Ascending aorta (tissue), 2 donors: ENCODE measurements at regions not wholly inside any gene's neighbourhood (a gene's known extent, or its start where the extent isn't known, plus 50 kb on each side); places are given as distances from the start of the nearest gene placed in this dataset.

Experiments used
- DNase-seq, 2 donors: peaks; one replicate each; pipeline ENCODE4 v3.0.0-alpha.2; 2019; ENCODE audit warnings: low spot score in 2 of 2
- H3K27ac ChIP-seq, 2 donors: fragments of 200-600 bp; sonication (generic); one replicate each; pipeline ENCODE4 v1.5.1; 2016 to 2017; ENCODE audit warnings: mild to moderate bottlenecking in 1 of 2
- H3K27me3 ChIP-seq: fragments of 200-600 bp; sonication (generic); one replicate; pipeline ENCODE4 v1.5.1; 2017
- H3K36me3 ChIP-seq, 2 donors: fragments of 200-600 bp; sonication (generic); one replicate each; pipeline ENCODE4 v1.5.1; 2016
- H3K4me1 ChIP-seq, 2 donors: fragments of 200-600 bp; sonication (generic); one replicate each; pipeline ENCODE4 v1.5.1; 2016 to 2017; ENCODE audit warnings: mild to moderate bottlenecking in 1 of 2
- H3K4me3 ChIP-seq, 2 donors: fragments of 200-600 bp; sonication (generic); one replicate each; pipeline ENCODE4 v1.5.1; 2016 to 2017; ENCODE audit warnings: mild to moderate bottlenecking in 1 of 2
- H3K9me3 ChIP-seq, 2 donors: fragments of 200-600 bp; sonication (generic); one replicate each; pipeline ENCODE4 v1.5.1; 2016
- CTCF ChIP-seq, 3 experiments: fragments of 200-600 bp in 2 of 3; fragments of 450-650 bp in 1 of 3; sonication (generic) in 2 of 3; IDR thresholded peaks; one replicate each; pipeline ENCODE4 v1.5.1; 2016 to 2019; ENCODE audit warnings: antibody characterized with exemption in 3 of 3, mild to moderate bottlenecking in 1 of 3, moderate library complexity in 1 of 3
- intact Hi-C: fragments of 100-400 bp; cut with DNase I; formaldehyde crosslinking; loops from one replicate; pipeline ENCODE4 v1.15.1; 2023

GRCh38 chr13:22081430-22081829 is 410.6 kb downstream of the FGF9 start:
- DNase-seq = no peak
- Histone ChIP-seq H3K27ac (no peak overlapping the region), H3K9me3 (no peaks in the 10 kb centered on the region), H3K36me3 (no peaks in the 10 kb centered on the region), H3K4me3 (no peak overlapping the region), H3K27me3 (no peaks in the 10 kb centered on the region), H3K4me1 (no peaks in the 10 kb centered on the region)
- no peak for TF ChIP-seq CTCF (IDR thresholded peaks at IDR 0.05)
- intact Hi-C loops = no loop called here

GRCh38 chr13:22082030-22082429 is 411.2 kb downstream of the FGF9 start:
- TF ChIP-seq CTCF (IDR thresholded peaks at IDR 0.05) = no peak
- Histone ChIP-seq H3K27me3 (no peaks in the 10 kb centered on the region), H3K36me3 (no peaks in the 10 kb centered on the region), H3K9me3 (no peaks in the 10 kb centered on the region), H3K4me1 (no peaks in the 10 kb centered on the region), H3K27ac (no peak overlapping the region), H3K4me3 (no peak overlapping the region)
- no peak for DNase-seq
- intact Hi-C loops = no loop called here

GRCh38 chr13:22082437-22083100 is 411.7 kb downstream of the FGF9 start:
- H3K4me1 ChIP-seq = no peaks in the 10 kb centered on the region
- H3K9me3 ChIP-seq = no peaks in the 10 kb centered on the region
- intact Hi-C loops = no loop called here
- no peaks in the 10 kb centered on the region for H3K36me3 ChIP-seq
- no peaks in the 10 kb centered on the region for H3K27me3 ChIP-seq
- no peak for DNase-seq
- no peak overlapping the region for H3K27ac ChIP-seq
- no peak overlapping the region for H3K4me3 ChIP-seq
- TF ChIP-seq CTCF (IDR thresholded peaks at IDR 0.05) = no peak

GRCh38 chr13:22085001-22085400 is 414.1 kb downstream of the FGF9 start:
- DNase-seq = no peak

GRCh38 chr13:22086597-22087330 is 415.9 kb downstream of the FGF9 start:
- H3K27ac ChIP-seq = no peak overlapping the region
- no peak overlapping the region for H3K4me3 ChIP-seq
- intact Hi-C loops = no loop called here
- TF ChIP-seq CTCF (IDR thresholded peaks at IDR 0.05) = no peak
- DNase-seq = no peak
- H3K9me3 ChIP-seq = no peaks in the 10 kb centered on the region
- no peaks in the 10 kb centered on the region for H3K36me3 ChIP-seq
- H3K4me1 ChIP-seq = peaks cover 0 to 6% of the 10 kb centered on the region in 2 donors
- H3K27me3 ChIP-seq = no peaks in the 10 kb centered on the region

More at GRCh38 chr13:22085001-22085400, 414.1 kb downstream of the FGF9 start:
- no peaks in the 10 kb centered on the region for H3K36me3 ChIP-seq
- no peak overlapping the region for H3K4me3 ChIP-seq
- H3K4me1 ChIP-seq = no peaks in the 10 kb centered on the region
- intact Hi-C loops = no loop called here
- no peak for TF ChIP-seq CTCF (IDR thresholded peaks at IDR 0.05)
- H3K27ac ChIP-seq = no peak overlapping the region
- H3K9me3 ChIP-seq = no peaks in the 10 kb centered on the region
- H3K27me3 ChIP-seq = no peaks in the 10 kb centered on the region
